ENCODE measurements at regions not wholly inside any gene's neighbourhood (a gene's known extent, or its start where the extent isn't known, plus 50 kb on each side); places are given as distances from the start of the nearest gene placed in this dataset.

DNA sequence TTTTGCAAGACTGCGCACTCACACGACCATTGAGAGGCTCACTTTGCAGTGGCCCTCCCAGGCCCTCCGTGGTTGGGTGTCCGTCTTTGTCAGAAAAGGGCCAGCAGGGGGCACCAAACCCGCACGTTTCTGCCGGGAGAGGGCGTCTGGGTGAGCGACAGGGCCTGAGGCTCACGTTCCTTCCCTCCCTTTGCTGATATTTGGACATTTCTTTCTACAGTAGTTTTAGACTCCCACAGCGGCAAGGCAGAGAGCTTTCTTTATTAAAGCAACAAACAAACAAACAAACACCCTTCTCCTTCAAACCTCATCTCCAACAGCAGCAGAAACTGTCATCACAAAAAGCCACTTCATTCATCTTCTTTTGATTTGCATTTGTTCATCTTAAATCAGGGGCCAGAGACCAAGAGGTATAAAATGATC, 79.2 kb upstream of the WDR26 start:
- Mint-ChIP-seq H3K4me1 (peaks cover 5 to 7% (median 5%) of the 10 kb centered on the region in 3 donors), H3K4me3 (peak overlapping the region in 1 of 4 donors; percentile 35), H3K27me3 (no peaks in the 10 kb centered on the region), H3K9me3 (no peaks in the 10 kb centered on the region), H3K36me3 (no peaks in the 10 kb centered on the region), H3K27ac (peak overlapping the region in 1 of 3 donors; percentile 55)

DNA sequence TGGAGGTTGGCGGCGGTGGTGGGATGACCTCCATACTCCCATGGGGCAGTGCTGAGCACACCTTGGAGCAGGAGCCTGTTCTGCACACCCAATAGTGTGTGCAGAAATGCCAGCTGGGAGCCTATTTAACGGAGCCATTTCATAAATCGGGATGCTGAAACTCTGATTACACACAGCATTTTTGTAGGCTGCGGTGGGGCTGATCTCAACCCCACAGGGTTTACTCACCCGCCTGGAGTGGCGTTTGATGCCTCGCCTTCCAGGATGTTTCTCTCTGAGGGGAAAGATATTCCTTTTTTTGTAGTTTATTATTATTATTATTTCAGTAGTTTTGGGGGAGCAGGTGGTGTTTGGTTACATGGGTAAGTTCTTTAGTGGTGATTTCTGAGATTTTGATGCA, 82.6 kb upstream of the WDR26 start:
- Mint-ChIP-seq H3K4me3 (no peak overlapping the region), H3K27ac (no peak overlapping the region), H3K27me3 (peaks cover 4% of the 10 kb centered on the region), H3K9me3 (peaks cover 0 to 5% (median 0%) of the 10 kb centered on the region in 3 donors), H3K36me3 (no peaks in the 10 kb centered on the region), H3K4me1 (peaks cover 5 to 7% (median 5%) of the 10 kb centered on the region in 3 donors)

DNA sequence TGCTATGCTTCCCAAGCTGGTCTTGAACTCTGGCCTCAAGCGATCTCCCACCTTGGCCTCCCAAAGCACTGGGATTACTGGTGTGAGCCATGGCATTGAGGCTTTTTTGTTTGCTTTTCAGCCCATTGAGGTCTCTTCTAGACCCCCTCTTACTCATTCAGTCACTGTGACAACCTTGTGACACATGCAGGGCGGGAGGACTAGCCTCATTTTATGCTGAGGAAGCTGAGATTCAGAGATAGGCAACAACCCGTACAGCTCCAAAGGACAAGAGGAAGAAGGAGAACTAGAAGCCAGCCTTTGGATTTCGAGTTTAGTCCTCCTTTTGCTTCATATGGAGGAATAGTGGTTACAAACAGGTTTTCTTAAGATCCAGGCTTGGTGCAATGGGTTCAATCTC, 83.9 kb upstream of the WDR26 start:
- H3K9me3 Mint-ChIP-seq = peaks cover 0 to 5% (median 0%) of the 10 kb centered on the region in 3 donors
- H3K27ac Mint-ChIP-seq = no peak overlapping the region
- peaks cover 4% of the 10 kb centered on the region for H3K27me3 Mint-ChIP-seq
- peaks cover 4 to 6% (median 5%) of the 10 kb centered on the region in 3 donors for H3K4me1 Mint-ChIP-seq
- no peaks in the 10 kb centered on the region for H3K36me3 Mint-ChIP-seq
- no peak overlapping the region for H3K4me3 Mint-ChIP-seq

GRCh38 chr1:224519874-224520273, 85.3 kb upstream of the WDR26 start:
- H3K27ac Mint-ChIP-seq = no peak overlapping the region
- H3K4me1 Mint-ChIP-seq = no peaks in the 10 kb centered on the region

DNA sequence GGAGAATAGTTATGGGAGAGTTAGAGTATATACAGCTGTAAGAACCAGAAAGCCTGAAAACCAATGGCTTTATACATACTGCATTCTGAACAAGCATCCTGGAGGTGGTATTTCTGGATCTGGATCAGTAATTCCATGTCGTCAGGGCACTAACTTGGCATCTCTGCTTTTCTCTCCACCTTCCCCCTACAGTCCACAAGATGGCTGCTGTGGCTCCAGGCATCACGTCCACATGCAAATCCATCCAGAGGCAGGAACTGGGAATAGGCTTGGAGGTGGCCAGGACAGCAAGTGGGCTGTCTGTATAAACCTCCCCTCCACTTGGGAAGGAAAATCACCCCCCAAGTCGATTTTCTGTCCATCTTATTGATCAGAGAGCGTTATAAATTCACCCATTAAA, 86.2 kb upstream of the WDR26 start:
- H3K4me3 Mint-ChIP-seq = no peak overlapping the region
- H3K9me3 Mint-ChIP-seq = peaks cover 0 to 5% (median 0%) of the 10 kb centered on the region in 3 donors
- H3K36me3 Mint-ChIP-seq = peaks cover 2% of the 10 kb centered on the region
- H3K27ac Mint-ChIP-seq = no peak overlapping the region
- peaks cover 6% of the 10 kb centered on the region for H3K27me3 Mint-ChIP-seq
- H3K4me1 Mint-ChIP-seq = no peaks in the 10 kb centered on the region

More at GRCh38 chr1:224519874-224520273, 85.3 kb upstream of the WDR26 start:
- peaks cover 6% of the 10 kb centered on the region for H3K27me3 Mint-ChIP-seq
- peaks cover 2% of the 10 kb centered on the region for H3K36me3 Mint-ChIP-seq
- no peak overlapping the region for H3K4me3 Mint-ChIP-seq
- H3K9me3 Mint-ChIP-seq = peaks cover 0 to 5% (median 0%) of the 10 kb centered on the region in 3 donors

GRCh38 chr1:224521904-224522734, 87.5 kb upstream of the WDR26 start:
- Mint-ChIP-seq H3K9me3 (peaks cover 0 to 5% (median 0%) of the 10 kb centered on the region in 3 donors), H3K4me1 (no peaks in the 10 kb centered on the region), H3K27ac (no peak overlapping the region), H3K4me3 (peak overlapping the region in 1 of 4 donors; percentile 61), H3K36me3 (peaks cover 2% of the 10 kb centered on the region), H3K27me3 (peaks cover 6% of the 10 kb centered on the region)

GRCh38 chr1:224523676-224524075, 89.1 kb upstream of the WDR26 start:
- Mint-ChIP-seq H3K36me3 (peaks cover 2% of the 10 kb centered on the region), H3K27me3 (peaks cover 6% of the 10 kb centered on the region), H3K4me3 (no peak overlapping the region), H3K27ac (no peak overlapping the region), H3K9me3 (peaks cover 0 to 5% (median 0%) of the 10 kb centered on the region in 3 donors), H3K4me1 (no peaks in the 10 kb centered on the region)

GRCh38 chr1:224524679-224525078, 90.1 kb upstream of the WDR26 start:
- Mint-ChIP-seq H3K9me3 (peaks cover 0 to 5% (median 0%) of the 10 kb centered on the region in 3 donors), H3K4me1 (no peaks in the 10 kb centered on the region), H3K36me3 (peaks cover 2% of the 10 kb centered on the region), H3K4me3 (no peak overlapping the region), H3K27me3 (peaks cover 6% of the 10 kb centered on the region), H3K27ac (no peak overlapping the region)

DNA sequence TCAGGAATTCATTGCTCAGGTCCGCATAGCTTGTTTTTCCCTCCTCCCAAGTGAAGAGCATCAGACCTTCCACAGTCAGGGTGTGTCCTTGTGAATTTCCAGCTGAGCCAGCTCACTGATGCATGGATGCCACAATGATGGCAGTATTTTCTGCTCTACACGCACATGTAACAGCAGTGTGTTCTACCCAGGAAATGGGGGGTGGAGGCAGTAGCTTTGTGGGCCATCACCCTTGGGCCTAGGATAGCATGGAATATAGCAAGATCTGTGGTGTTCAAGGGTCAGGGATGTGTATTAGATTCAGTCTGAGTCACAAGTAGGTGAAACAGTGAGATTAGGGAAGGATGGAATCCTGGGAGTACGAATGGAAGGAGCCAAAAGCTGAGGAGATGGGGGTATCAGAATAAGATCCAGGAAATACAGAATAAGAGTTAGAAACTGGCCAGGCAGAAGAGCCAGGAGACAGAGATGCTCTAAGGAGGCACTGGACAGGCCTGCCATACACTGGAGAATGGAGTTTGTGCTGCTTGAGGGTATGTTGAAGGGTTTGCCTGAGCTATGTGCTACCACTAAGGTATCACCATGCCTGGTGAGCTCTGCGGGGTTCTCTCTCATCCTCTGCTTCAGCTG, 90.6 kb upstream of the CNIH3 start:
- Mint-ChIP-seq H3K36me3 (peaks cover 2% of the 10 kb centered on the region), H3K4me3 (no peak overlapping the region), H3K27me3 (peaks cover 2% of the 10 kb centered on the region), H3K27ac (no peak overlapping the region), H3K4me1 (no peaks in the 10 kb centered on the region), H3K9me3 (peaks cover 0 to 4% (median 0%) of the 10 kb centered on the region in 3 donors)

- Mint-ChIP-seq H3K4me3 (no peak overlapping the region), H3K4me1 (no peaks in the 10 kb centered on the region), H3K27ac (no peak overlapping the region), H3K9me3 (no peaks in the 10 kb centered on the region), H3K27me3 (peaks cover 6% of the 10 kb centered on the region), H3K36me3 (peaks cover 4% of the 10 kb centered on the region)
Measured at GRCh38 chr1:224526771-224527170, 89.3 kb upstream of the CNIH3 start.

DNA sequence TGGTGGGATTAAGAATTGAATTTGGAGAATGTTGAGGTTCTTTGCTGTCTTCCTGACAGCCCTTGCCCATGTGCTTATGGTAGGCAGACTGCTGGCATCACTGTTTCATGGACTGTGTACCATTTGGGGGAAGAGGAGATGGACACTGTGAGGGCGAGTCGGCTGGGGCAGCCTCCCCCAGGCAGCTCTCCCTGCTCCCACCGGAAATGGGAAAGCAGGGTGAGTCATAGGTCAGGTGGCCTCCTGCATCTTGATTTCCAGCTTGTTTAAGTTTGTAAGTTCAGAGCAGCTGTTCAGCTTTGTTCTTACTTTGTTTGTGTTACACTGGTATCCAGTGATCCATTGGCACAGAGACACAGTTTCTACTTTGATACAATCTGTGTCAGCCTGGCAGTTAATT, 87.2 kb upstream of the CNIH3 start:
- Mint-ChIP-seq H3K27me3 (peaks cover 9% of the 10 kb centered on the region), H3K9me3 (no peaks in the 10 kb centered on the region), H3K4me1 (no peaks in the 10 kb centered on the region)

GRCh38 chr1:224529844-224530243, 86.3 kb upstream of the CNIH3 start:
- Mint-ChIP-seq H3K36me3 (peaks cover 2% of the 10 kb centered on the region), H3K27me3 (peaks cover 7% of the 10 kb centered on the region), H3K27ac (no peak overlapping the region), H3K4me1 (no peaks in the 10 kb centered on the region), H3K9me3 (no peaks in the 10 kb centered on the region), H3K4me3 (no peak overlapping the region)

More for the DNA sequence above, 87.2 kb upstream of the CNIH3 start:
- Mint-ChIP-seq H3K27ac (no peak overlapping the region), H3K4me3 (no peak overlapping the region), H3K36me3 (peaks cover 4% of the 10 kb centered on the region)

DNA sequence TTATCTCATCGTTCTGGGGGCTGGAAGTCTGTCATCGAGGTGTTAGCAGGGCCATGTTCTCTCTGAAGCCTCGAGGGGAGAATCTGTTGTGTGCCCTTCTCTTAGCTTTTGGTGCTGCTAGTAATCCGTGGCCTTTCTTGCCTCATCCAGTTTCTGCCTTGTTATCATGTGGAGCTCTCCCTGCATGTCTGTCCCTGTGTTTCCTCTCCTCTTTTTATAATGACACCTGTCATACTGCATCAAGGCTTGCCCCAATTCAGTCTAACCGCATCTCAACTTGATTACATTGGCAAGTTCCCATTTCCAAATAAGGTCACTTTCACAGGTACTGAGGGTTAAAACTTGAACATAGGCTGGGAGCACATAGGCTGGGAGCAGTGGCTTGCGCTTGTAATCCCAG, 82.6 kb upstream of the CNIH3 start:
- Mint-ChIP-seq H3K27ac (no peak overlapping the region), H3K36me3 (peaks cover 2% of the 10 kb centered on the region), H3K4me3 (no peak overlapping the region), H3K9me3 (no peaks in the 10 kb centered on the region), H3K27me3 (peaks cover 7% of the 10 kb centered on the region), H3K4me1 (no peaks in the 10 kb centered on the region)

DNA sequence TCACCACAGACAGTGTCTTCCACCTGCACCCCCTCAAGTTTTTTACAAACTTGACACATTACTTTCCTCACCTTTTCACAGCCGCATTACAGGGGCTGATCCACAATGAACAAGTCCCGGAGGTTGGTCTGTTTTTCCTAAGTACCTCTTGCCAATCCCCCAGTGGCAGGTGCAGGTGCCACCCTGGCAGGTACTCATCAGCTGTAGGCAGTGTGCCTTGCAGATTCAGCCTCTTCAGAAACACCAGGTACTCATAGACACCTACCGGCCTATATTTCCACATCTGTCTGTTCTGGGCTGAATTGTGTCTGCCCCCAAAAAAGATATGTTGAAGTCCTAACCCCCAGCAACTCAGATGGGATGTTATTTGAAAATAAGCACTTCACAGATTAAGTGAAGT, 81.4 kb upstream of the CNIH3 start:
- no peak overlapping the region for H3K27ac Mint-ChIP-seq
- H3K36me3 Mint-ChIP-seq = peaks cover 2% of the 10 kb centered on the region
- peaks cover 0 to 1% (median 0%) of the 10 kb centered on the region in 3 donors for H3K9me3 Mint-ChIP-seq
- no peak overlapping the region for H3K4me3 Mint-ChIP-seq
- H3K4me1 Mint-ChIP-seq = no peaks in the 10 kb centered on the region
- H3K27me3 Mint-ChIP-seq = peaks cover 12% of the 10 kb centered on the region

DNA sequence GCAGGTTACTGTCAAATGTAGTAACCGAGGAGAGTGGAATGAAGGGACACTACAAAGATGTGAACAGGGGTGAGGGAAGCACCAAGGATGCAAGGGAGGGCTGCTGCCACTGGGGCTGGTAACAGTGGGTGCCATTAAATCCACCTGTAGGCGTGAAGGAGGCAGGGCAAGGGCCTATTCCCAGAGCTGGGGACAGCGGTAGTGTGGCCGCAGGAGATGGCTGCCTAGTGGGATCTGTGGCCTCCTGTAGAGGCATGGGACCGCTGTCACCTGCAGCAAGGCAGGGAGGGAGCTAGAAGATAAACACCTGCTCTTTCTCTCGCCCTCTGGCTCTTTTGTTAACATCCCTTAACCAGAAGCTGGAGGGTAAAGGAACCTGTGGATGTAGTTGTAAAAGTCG, 80.5 kb upstream of the CNIH3 start:
- H3K9me3 Mint-ChIP-seq = peaks cover 0 to 1% (median 0%) of the 10 kb centered on the region in 3 donors
- H3K36me3 Mint-ChIP-seq = peaks cover 2% of the 10 kb centered on the region
- H3K27ac Mint-ChIP-seq = no peak overlapping the region
- H3K4me1 Mint-ChIP-seq = no peaks in the 10 kb centered on the region
- H3K27me3 Mint-ChIP-seq = peaks cover 15% of the 10 kb centered on the region
- no peak overlapping the region for H3K4me3 Mint-ChIP-seq

All from IgD-negative memory B cell (primary cell).